HFFc6 (cell line): ENCODE measurements at regions not wholly inside any gene's neighbourhood (a gene's known extent, or its start where the extent isn't known, plus 50 kb on each side); places are given as distances from the start of the nearest gene placed in this dataset.

Source experiments
- DNase-seq: peaks from one replicate; pipeline ENCODE4 v3.0.0-alpha.2; 2018
- H3K27ac Mint-ChIP-seq: 2 replicates; pipeline ENCODE4 v1.8.0; 2020; ENCODE audit warnings: mild to moderate bottlenecking, mixed read lengths
- H3K27me3 Mint-ChIP-seq: 2 replicates; pipeline ENCODE4 v1.8.0; 2021; ENCODE audit warnings: mild to moderate bottlenecking, moderate library complexity, mixed read lengths; ENCODE audit not compliant: insufficient read depth
- H3K36me3 Mint-ChIP-seq: 2 replicates; pipeline ENCODE4 v1.8.0; 2021; ENCODE audit warnings: low read depth, mixed read lengths
- H3K4me1 Mint-ChIP-seq: 2 replicates; pipeline ENCODE4 v1.8.0; 2020; ENCODE audit warnings: low read depth, mixed read lengths
- H3K4me3 Mint-ChIP-seq: 2 replicates; pipeline ENCODE4 v1.8.0; 2020; ENCODE audit warnings: mild to moderate bottlenecking, moderate library complexity, mixed read lengths
- H3K9me3 Mint-ChIP-seq: 2 replicates; pipeline ENCODE4 v1.8.0; 2020; ENCODE audit warnings: mild to moderate bottlenecking, mixed read lengths
- TF ChIP-seq, protein P1 (sequence below): fragments of 200-600 bp; sonication (generic); IDR thresholded peaks from 2 replicates; pipeline ENCODE4 v1.5.0; 2021; ENCODE audit warnings: antibody characterized with exemption, mild to moderate bottlenecking

DNA sequence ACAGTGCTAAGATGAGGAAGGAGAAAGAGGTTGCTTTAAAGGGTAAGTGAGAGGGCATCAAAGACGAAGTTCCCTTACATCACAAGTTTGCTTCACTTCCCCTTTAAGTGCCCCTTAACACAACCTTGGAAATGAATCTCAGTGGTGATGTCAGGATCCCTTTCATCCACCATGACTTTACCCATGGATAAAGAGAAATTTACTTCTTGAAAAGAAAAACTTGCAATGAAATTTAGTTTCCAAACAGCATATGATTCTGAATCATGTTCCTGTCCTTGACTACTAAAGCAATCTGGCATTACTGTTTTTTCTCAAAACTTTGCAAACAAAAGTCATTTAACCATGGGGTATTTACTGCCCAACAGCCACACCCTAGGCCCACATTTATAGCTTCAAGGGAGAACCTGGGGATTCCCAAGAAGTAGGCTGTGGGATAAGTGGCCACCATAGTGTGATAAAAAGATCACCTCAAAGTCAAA is 135.9 kb downstream of the ITGB8 start:
- H3K9me3 Mint-ChIP-seq, result peaks cover 54% of the 10 kb centered on the region
- TF ChIP-seq, protein P1, sequence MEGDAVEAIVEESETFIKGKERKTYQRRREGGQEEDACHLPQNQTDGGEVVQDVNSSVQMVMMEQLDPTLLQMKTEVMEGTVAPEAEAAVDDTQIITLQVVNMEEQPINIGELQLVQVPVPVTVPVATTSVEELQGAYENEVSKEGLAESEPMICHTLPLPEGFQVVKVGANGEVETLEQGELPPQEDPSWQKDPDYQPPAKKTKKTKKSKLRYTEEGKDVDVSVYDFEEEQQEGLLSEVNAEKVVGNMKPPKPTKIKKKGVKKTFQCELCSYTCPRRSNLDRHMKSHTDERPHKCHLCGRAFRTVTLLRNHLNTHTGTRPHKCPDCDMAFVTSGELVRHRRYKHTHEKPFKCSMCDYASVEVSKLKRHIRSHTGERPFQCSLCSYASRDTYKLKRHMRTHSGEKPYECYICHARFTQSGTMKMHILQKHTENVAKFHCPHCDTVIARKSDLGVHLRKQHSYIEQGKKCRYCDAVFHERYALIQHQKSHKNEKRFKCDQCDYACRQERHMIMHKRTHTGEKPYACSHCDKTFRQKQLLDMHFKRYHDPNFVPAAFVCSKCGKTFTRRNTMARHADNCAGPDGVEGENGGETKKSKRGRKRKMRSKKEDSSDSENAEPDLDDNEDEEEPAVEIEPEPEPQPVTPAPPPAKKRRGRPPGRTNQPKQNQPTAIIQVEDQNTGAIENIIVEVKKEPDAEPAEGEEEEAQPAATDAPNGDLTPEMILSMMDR, result no peak
- H3K27me3 Mint-ChIP-seq, result peaks cover 1% of the 10 kb centered on the region
- no peak overlapping the region for H3K4me3 Mint-ChIP-seq
- DNase-seq, result no peak
- no peak overlapping the region for H3K27ac Mint-ChIP-seq
- no peaks in the 10 kb centered on the region for H3K4me1 Mint-ChIP-seq
- H3K36me3 Mint-ChIP-seq, result peaks cover 5% of the 10 kb centered on the region; the same call in 1 of the 2 replicates

- no peak overlapping the region for H3K27ac Mint-ChIP-seq
- no peaks in the 10 kb centered on the region; the same call in 1 of the 2 replicates for H3K36me3 Mint-ChIP-seq
- H3K4me1 Mint-ChIP-seq, result no peaks in the 10 kb centered on the region
- peaks cover 64% of the 10 kb centered on the region for H3K9me3 Mint-ChIP-seq
- DNase-seq, result no peak
- no peak overlapping the region for H3K4me3 Mint-ChIP-seq
- TF ChIP-seq, protein P1, result no peak
- H3K27me3 Mint-ChIP-seq, result peaks cover 3% of the 10 kb centered on the region
These were observed 139.4 kb downstream of the ITGB8 start for GRCh38 chr7:20470082-20470481.

DNA sequence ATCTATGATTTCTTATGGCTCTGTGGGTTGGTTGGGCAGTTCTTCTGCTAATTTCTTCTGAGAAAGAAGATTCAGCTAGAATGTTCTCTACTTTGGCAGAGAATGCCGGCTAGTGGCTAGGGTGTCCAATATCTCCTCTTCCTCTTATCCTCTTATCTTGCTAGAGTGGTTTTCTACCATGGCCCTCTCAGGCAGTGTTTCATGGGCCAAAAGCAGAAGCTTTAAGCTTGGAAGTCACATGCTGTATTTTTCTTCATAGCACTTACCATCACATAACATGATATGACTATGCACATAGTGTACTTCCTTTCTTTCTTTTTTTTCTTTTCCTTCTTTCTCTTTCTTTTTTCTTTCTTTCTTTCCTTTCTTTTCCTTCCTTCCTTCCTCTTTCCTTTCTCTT is 140.0 kb downstream of the ITGB8 start:
- TF ChIP-seq, protein P1, result no peak
- H3K27me3 Mint-ChIP-seq, result peaks cover 3% of the 10 kb centered on the region

GRCh38 chr7:20474249-20474648 is 141.2 kb upstream of the ABCB5 start:
- Mint-ChIP-seq H3K36me3 (no peaks in the 10 kb centered on the region; the same call in 1 of the 2 replicates), H3K27me3 (peaks cover 3% of the 10 kb centered on the region), H3K27ac (no peak overlapping the region), H3K4me3 (no peak overlapping the region), H3K9me3 (peaks cover 53% of the 10 kb centered on the region), H3K4me1 (no peaks in the 10 kb centered on the region)
- TF ChIP-seq, protein P1, result no peak
- no peak for DNase-seq

More for the DNA sequence above, 140.0 kb downstream of the ITGB8 start:
- DNase-seq, result no peak
- no peaks in the 10 kb centered on the region; the same call in 1 of the 2 replicates for H3K36me3 Mint-ChIP-seq
- H3K9me3 Mint-ChIP-seq, result peaks cover 60% of the 10 kb centered on the region
- no peak overlapping the region for H3K4me3 Mint-ChIP-seq
- H3K4me1 Mint-ChIP-seq, result no peaks in the 10 kb centered on the region
- H3K27ac Mint-ChIP-seq, result no peak overlapping the region

GRCh38 chr7:20475756-20476155 is 139.7 kb upstream of the ABCB5 start:
- DNase-seq, result no peak
- Mint-ChIP-seq H3K27me3 (peaks cover 3% of the 10 kb centered on the region), H3K36me3 (no peaks in the 10 kb centered on the region; the same call in 1 of the 2 replicates), H3K9me3 (peaks cover 54% of the 10 kb centered on the region), H3K4me1 (no peaks in the 10 kb centered on the region), H3K4me3 (no peak overlapping the region), H3K27ac (no peak overlapping the region)
- TF ChIP-seq, protein P1, result no peak
